ENCODE measurements at regions not wholly inside any gene's neighbourhood (a gene's known extent, or its start where the extent isn't known, plus 50 kb on each side); places are given as distances from the start of the nearest gene placed in this dataset.

GRCh38 chr3:29083676-29084075, 197.2 kb upstream of the RBMS3 start:
- Mint-ChIP-seq H3K4me1 (no peaks in the 10 kb centered on the region), H3K4me3 (no peak overlapping the region), H3K9me3 (peaks cover 2% of the 10 kb centered on the region), H3K27ac (no peak overlapping the region), H3K36me3 (no peaks in the 10 kb centered on the region), H3K27me3 (ENCODE audit: insufficient read depth, low read depth) (no peaks in the 10 kb centered on the region)
- Histone ChIP-seq H3K9ac (no peak overlapping the region), H4K20me1 (ENCODE audit: low read depth) (no peaks in the 10 kb centered on the region), H3K27me3 (no peaks in the 10 kb centered on the region), H2AFZ (replicated peaks) (peak overlapping the region; percentile 10), H3K4me3 (no peak overlapping the region), H3K4me1 (no peaks in the 10 kb centered on the region), H3K79me2 (ENCODE audit: low read depth) (no peaks in the 10 kb centered on the region), H3K36me3 (no peaks in the 10 kb centered on the region), H3K9me3 (ENCODE audit: low read depth) (no peaks in the 10 kb centered on the region), H3K4me2 (no peak overlapping the region), H3F3A (ENCODE audit: low read depth) (no peaks in the 10 kb centered on the region), H3K27ac (no peak overlapping the region)
- DNase-seq (ENCODE audit: low spot score), result no peak
- no peak for TF ChIP-seq EZH2phosphoT487 (IDR thresholded peaks at IDR 0.05)

DNA sequence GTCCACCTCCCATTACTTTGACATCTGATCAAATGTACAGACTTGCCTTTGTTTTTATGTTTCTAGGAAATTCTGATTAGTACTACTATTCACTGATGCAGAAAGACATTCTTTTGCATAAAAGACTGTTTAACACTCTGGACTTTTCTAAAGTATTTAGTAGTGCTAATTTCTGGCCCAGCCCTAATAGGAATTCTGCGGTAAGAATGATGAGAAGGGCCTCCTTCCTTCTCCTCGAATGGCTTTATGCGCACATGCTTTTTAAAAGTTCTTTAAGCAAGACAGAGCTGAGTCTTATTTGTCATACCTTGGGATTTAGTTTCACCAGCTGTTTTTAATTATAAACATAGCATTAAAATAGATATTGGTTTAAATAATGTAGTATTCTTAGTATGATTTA, 192.3 kb upstream of the RBMS3 start:
- Mint-ChIP-seq H3K4me3 (no peak overlapping the region), H3K4me1 (no peaks in the 10 kb centered on the region), H3K27ac (no peak overlapping the region), H3K27me3 (ENCODE audit: insufficient read depth, low read depth) (no peaks in the 10 kb centered on the region), H3K36me3 (no peaks in the 10 kb centered on the region), H3K9me3 (peaks cover 7% of the 10 kb centered on the region)
- no peaks in the 10 kb centered on the region for H3K79me2 ChIP-seq (ENCODE audit: low read depth)
- H3K27ac ChIP-seq, result no peak overlapping the region
- H3K4me3 ChIP-seq, result no peak overlapping the region
- H4K20me1 ChIP-seq (ENCODE audit: low read depth), result no peaks in the 10 kb centered on the region
- H3K9ac ChIP-seq, result no peak overlapping the region
- DNase-seq (ENCODE audit: low spot score), result no peak
- H3F3A ChIP-seq (ENCODE audit: low read depth), result no peaks in the 10 kb centered on the region
- TF ChIP-seq EZH2phosphoT487 (IDR thresholded peaks at IDR 0.05), result no peak
- TF ChIP-seq EZH2 (IDR thresholded peaks at IDR 0.05), result no peak
- TF ChIP-seq, protein P1, sequence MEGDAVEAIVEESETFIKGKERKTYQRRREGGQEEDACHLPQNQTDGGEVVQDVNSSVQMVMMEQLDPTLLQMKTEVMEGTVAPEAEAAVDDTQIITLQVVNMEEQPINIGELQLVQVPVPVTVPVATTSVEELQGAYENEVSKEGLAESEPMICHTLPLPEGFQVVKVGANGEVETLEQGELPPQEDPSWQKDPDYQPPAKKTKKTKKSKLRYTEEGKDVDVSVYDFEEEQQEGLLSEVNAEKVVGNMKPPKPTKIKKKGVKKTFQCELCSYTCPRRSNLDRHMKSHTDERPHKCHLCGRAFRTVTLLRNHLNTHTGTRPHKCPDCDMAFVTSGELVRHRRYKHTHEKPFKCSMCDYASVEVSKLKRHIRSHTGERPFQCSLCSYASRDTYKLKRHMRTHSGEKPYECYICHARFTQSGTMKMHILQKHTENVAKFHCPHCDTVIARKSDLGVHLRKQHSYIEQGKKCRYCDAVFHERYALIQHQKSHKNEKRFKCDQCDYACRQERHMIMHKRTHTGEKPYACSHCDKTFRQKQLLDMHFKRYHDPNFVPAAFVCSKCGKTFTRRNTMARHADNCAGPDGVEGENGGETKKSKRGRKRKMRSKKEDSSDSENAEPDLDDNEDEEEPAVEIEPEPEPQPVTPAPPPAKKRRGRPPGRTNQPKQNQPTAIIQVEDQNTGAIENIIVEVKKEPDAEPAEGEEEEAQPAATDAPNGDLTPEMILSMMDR (IDR thresholded peaks at IDR 0.05), result no peak
- no peaks in the 10 kb centered on the region for H3K9me3 ChIP-seq (ENCODE audit: low read depth)
- no peak overlapping the region for H2AFZ ChIP-seq (replicated peaks)
- H3K4me1 ChIP-seq, result no peaks in the 10 kb centered on the region
- H3K4me2 ChIP-seq, result no peak overlapping the region
- no peaks in the 10 kb centered on the region for H3K36me3 ChIP-seq
- H3K27me3 ChIP-seq, result no peaks in the 10 kb centered on the region

- Mint-ChIP-seq H3K27me3 (ENCODE audit: insufficient read depth, low read depth) (no peaks in the 10 kb centered on the region), H3K9me3 (peaks cover 7% of the 10 kb centered on the region), H3K4me3 (no peak overlapping the region), H3K36me3 (no peaks in the 10 kb centered on the region), H3K4me1 (no peaks in the 10 kb centered on the region), H3K27ac (no peak overlapping the region)
- no peak for DNase-seq (ENCODE audit: low spot score)
- Histone ChIP-seq H3K27ac (no peak overlapping the region), H3K9me3 (ENCODE audit: low read depth) (no peaks in the 10 kb centered on the region), H3K36me3 (no peaks in the 10 kb centered on the region), H3K4me1 (no peaks in the 10 kb centered on the region), H3K27me3 (no peaks in the 10 kb centered on the region), H3F3A (ENCODE audit: low read depth) (no peaks in the 10 kb centered on the region), H4K20me1 (ENCODE audit: low read depth) (no peaks in the 10 kb centered on the region), H3K4me3 (no peak overlapping the region), H3K4me2 (no peak overlapping the region), H2AFZ (replicated peaks) (no peak overlapping the region), H3K79me2 (ENCODE audit: low read depth) (no peaks in the 10 kb centered on the region), H3K9ac (no peak overlapping the region)
- no peak for TF ChIP-seq EZH2 (IDR thresholded peaks at IDR 0.05)
- TF ChIP-seq, protein P1 (IDR thresholded peaks at IDR 0.05), result no peak
Measured at GRCh38 chr3:29090912-29091597, 189.8 kb upstream of the RBMS3 start.

- no peak overlapping the region for H3K4me2 ChIP-seq
- H3K27me3 ChIP-seq, result no peaks in the 10 kb centered on the region
- H3K27me3 Mint-ChIP-seq (ENCODE audit: insufficient read depth, low read depth), result no peaks in the 10 kb centered on the region
- H3K4me1 Mint-ChIP-seq, result no peaks in the 10 kb centered on the region
- H4K20me1 ChIP-seq (ENCODE audit: low read depth), result no peaks in the 10 kb centered on the region
- no peak for TF ChIP-seq EZH2phosphoT487 (IDR thresholded peaks at IDR 0.05)
- TF ChIP-seq, protein P1 (IDR thresholded peaks at IDR 0.05), result no peak
- TF ChIP-seq EZH2 (IDR thresholded peaks at IDR 0.05), result no peak
- peaks cover 8% of the 10 kb centered on the region for H3K9me3 Mint-ChIP-seq
- H2AFZ ChIP-seq (replicated peaks), result no peak overlapping the region
- no peaks in the 10 kb centered on the region for H3K9me3 ChIP-seq (ENCODE audit: low read depth)
- no peak overlapping the region for H3K4me3 Mint-ChIP-seq
- no peaks in the 10 kb centered on the region for H3F3A ChIP-seq (ENCODE audit: low read depth)
- H3K27ac ChIP-seq, result no peak overlapping the region
- H3K4me3 ChIP-seq, result no peak overlapping the region
- no peak for DNase-seq (ENCODE audit: low spot score)
- H3K27ac Mint-ChIP-seq, result no peak overlapping the region
- no peaks in the 10 kb centered on the region for H3K36me3 Mint-ChIP-seq
- H3K9ac ChIP-seq, result no peak overlapping the region
- H3K79me2 ChIP-seq (ENCODE audit: low read depth), result no peaks in the 10 kb centered on the region
- no peaks in the 10 kb centered on the region for H3K4me1 ChIP-seq
- H3K36me3 ChIP-seq, result no peaks in the 10 kb centered on the region
Measured at GRCh38 chr3:29091599-29092189, 189.2 kb upstream of the RBMS3 start.
